Glutamatergic neuron (in vitro differentiated cells): ENCODE measurements at regions not wholly inside any gene's neighbourhood (a gene's known extent, or its start where the extent isn't known, plus 50 kb on each side); places are given as distances from the start of the nearest gene placed in this dataset.

ENCODE experiments used
- DNase-seq: peaks from one replicate; pipeline ENCODE4 v3.0.0; 2022
- H3K27ac Mint-ChIP-seq: one replicate; pipeline ENCODE4 v1.8.0; 2020; ENCODE audit warnings: mild to moderate bottlenecking, mixed read lengths, inconsistent platforms; ENCODE audit not compliant: unreplicated experiment
- H3K27me3 Mint-ChIP-seq: one replicate; pipeline ENCODE4 v1.8.0; 2020; ENCODE audit warnings: mild to moderate bottlenecking, moderate library complexity, mixed read lengths, inconsistent platforms; ENCODE audit not compliant: unreplicated experiment
- H3K36me3 Mint-ChIP-seq: one replicate; pipeline ENCODE4 v1.8.0; 2020; ENCODE audit warnings: mild to moderate bottlenecking, mixed read lengths, inconsistent platforms; ENCODE audit not compliant: unreplicated experiment
- H3K4me1 Mint-ChIP-seq: one replicate; pipeline ENCODE4 v1.8.0; 2020; ENCODE audit warnings: mild to moderate bottlenecking, low read depth, mixed read lengths, inconsistent platforms; ENCODE audit not compliant: unreplicated experiment
- H3K4me3 Mint-ChIP-seq: one replicate; pipeline ENCODE4 v1.8.0; 2020; ENCODE audit warnings: mild to moderate bottlenecking, mixed read lengths, inconsistent platforms; ENCODE audit not compliant: unreplicated experiment
- H3K9me3 Mint-ChIP-seq: one replicate; pipeline ENCODE4 v1.8.0; 2020; ENCODE audit warnings: mild to moderate bottlenecking, moderate library complexity, mixed read lengths, inconsistent platforms; ENCODE audit not compliant: unreplicated experiment
- TF ChIP-seq, protein P1 (sequence below): fragments of 200-600 bp; sonication (generic); IDR thresholded peaks from one replicate; pipeline ENCODE4 v1.5.0; 2021; ENCODE audit not compliant: partially characterized antibody, unreplicated experiment

DNA sequence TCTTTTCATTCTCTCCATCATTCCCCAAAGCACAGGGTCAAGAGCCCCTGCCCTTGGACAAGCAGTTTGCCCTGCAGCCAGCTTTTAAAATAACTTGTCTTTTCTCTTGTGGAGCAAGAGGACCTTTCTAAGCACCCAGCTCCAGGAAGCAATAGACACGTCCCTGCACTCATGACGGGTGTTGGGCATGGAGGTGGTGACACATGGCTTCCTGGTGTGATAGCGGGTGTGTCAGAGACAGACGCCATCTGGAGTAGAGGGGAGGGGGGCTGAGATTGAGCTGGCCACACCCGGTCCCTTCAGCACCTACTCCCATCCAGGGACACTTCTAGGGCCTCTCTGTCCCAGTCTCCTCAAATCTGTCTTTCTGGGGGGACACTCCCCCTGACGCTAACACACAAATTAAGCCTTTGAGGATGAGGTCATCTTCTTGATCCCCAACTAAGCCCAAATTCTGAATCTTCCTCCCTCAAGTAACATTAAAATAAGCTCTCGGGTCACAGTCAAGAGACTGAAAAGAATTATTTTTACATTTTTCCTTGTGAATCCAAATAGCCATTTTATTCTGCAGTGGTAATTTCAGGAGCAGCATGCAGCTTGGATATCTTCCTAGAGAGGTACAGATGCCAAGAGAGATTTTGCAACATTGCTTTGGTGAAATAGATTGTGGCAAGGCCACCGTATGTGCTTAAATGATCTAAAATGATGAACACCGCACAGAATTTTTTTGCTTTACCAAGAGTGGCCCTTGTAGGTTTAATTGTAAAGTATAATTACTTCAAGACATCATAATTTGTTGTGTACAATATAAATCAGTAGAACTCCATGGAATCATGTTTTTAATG, 216.6 kb upstream of the IRX3 start:
- TF ChIP-seq, protein P1, sequence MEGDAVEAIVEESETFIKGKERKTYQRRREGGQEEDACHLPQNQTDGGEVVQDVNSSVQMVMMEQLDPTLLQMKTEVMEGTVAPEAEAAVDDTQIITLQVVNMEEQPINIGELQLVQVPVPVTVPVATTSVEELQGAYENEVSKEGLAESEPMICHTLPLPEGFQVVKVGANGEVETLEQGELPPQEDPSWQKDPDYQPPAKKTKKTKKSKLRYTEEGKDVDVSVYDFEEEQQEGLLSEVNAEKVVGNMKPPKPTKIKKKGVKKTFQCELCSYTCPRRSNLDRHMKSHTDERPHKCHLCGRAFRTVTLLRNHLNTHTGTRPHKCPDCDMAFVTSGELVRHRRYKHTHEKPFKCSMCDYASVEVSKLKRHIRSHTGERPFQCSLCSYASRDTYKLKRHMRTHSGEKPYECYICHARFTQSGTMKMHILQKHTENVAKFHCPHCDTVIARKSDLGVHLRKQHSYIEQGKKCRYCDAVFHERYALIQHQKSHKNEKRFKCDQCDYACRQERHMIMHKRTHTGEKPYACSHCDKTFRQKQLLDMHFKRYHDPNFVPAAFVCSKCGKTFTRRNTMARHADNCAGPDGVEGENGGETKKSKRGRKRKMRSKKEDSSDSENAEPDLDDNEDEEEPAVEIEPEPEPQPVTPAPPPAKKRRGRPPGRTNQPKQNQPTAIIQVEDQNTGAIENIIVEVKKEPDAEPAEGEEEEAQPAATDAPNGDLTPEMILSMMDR, result no peak
- Mint-ChIP-seq H3K4me3 (peak overlapping the region; percentile 8), H3K9me3 (peaks cover 11% of the 10 kb centered on the region), H3K27ac (peak overlapping the region; percentile 36), H3K36me3 (peaks cover 7% of the 10 kb centered on the region), H3K4me1 (peaks cover 51% of the 10 kb centered on the region), H3K27me3 (peaks cover 10% of the 10 kb centered on the region)
- peak; percentile 30 for DNase-seq

- H3K9me3 Mint-ChIP-seq, result peaks cover 8% of the 10 kb centered on the region
- H3K4me3 Mint-ChIP-seq, result no peak overlapping the region
- peaks cover 7% of the 10 kb centered on the region for H3K27me3 Mint-ChIP-seq
- DNase-seq, result no peak
- H3K27ac Mint-ChIP-seq, result no peak overlapping the region
- TF ChIP-seq, protein P1, result no peak
- peaks cover 38% of the 10 kb centered on the region for H3K4me1 Mint-ChIP-seq
- peaks cover 19% of the 10 kb centered on the region for H3K36me3 Mint-ChIP-seq
These were observed 215.2 kb upstream of the IRX3 start for GRCh38 chr16:54501797-54502196.

DNA sequence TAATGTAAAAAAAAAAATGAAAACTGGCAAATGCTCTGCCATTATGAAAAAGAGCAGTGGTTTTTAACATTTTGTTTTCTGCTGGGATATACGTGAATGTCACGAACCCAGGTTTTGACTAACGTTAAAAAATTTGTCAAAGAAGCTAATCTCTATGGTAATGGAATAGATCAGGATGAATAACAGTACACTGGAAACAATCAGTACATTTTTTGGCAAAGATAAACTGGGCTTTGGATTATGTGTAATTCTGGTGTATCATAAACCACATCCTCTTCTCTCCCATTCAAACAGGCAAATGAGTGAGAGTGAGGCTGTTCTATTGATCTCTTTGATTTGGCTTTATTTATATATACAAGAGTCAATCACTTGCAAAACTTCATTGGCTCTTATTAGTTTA, 207.0 kb upstream of the IRX3 start:
- DNase-seq, result no peak
- Mint-ChIP-seq H3K9me3 (no peaks in the 10 kb centered on the region), H3K4me1 (no peaks in the 10 kb centered on the region), H3K36me3 (peaks cover 17% of the 10 kb centered on the region), H3K27ac (no peak overlapping the region), H3K4me3 (no peak overlapping the region), H3K27me3 (no peaks in the 10 kb centered on the region)
- TF ChIP-seq, protein P1, result no peak

- Mint-ChIP-seq H3K4me3 (no peak overlapping the region), H3K36me3 (peaks cover 14% of the 10 kb centered on the region), H3K9me3 (no peaks in the 10 kb centered on the region), H3K4me1 (no peaks in the 10 kb centered on the region), H3K27me3 (no peaks in the 10 kb centered on the region), H3K27ac (no peak overlapping the region)
- TF ChIP-seq, protein P1, result no peak
- no peak for DNase-seq
These were observed 206.5 kb upstream of the IRX3 start for GRCh38 chr16:54493061-54493460.

- H3K36me3 Mint-ChIP-seq, result peaks cover 4% of the 10 kb centered on the region
- no peak for DNase-seq
- no peak overlapping the region for H3K4me3 Mint-ChIP-seq
- H3K4me1 Mint-ChIP-seq, result peaks cover 2% of the 10 kb centered on the region
- H3K27ac Mint-ChIP-seq, result no peak overlapping the region
- H3K9me3 Mint-ChIP-seq, result no peaks in the 10 kb centered on the region
- TF ChIP-seq, protein P1, result no peak
- peaks cover 2% of the 10 kb centered on the region for H3K27me3 Mint-ChIP-seq
These were observed 203.5 kb upstream of the IRX3 start for GRCh38 chr16:54490112-54490488.
